Erythroblast (primary cell): ENCODE measurements at regions not wholly inside any gene's neighbourhood (a gene's known extent, or its start where the extent isn't known, plus 50 kb on each side); places are given as distances from the start of the nearest gene placed in this dataset.

ENCODE experiments used
- GATA1 ChIP-seq: IDR thresholded peaks from 2 replicates; pipeline ENCODE4 v1.6.1; 2011; ENCODE audit warnings: low read depth, mild to moderate bottlenecking, control low read depth, low read length, moderate library complexity
- POLR2A ChIP-seq: IDR thresholded peaks from 2 replicates; pipeline ENCODE4 v1.6.1; 2011; ENCODE audit warnings: mild to moderate bottlenecking, low read length

DNA sequence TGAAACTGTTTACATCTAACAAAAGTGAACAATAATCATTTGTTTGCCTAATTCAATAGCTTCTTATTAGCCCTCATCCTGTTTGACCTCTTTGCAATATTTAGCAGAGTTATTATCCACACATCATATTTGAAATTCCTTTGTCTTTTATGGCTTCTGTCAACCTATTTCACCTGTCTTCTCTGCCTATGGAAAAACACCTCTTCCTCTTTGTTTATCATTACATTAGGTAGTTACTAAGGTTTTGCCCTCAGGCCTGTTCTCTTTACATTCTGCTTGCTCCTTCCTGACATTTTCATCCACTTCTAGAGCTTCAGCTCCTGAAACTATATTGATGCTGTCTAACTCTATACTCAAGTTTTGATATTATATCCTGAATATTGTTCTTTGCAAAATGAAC is 183.0 kb downstream of the SUCNR1 start:
- TF ChIP-seq POLR2A (no peak), GATA1 (no peak)
